ENCODE measurements at regions not wholly inside any gene's neighbourhood (a gene's known extent, or its start where the extent isn't known, plus 50 kb on each side); places are given as distances from the start of the nearest gene placed in this dataset.

- DNase-seq = no peak
These were observed 113.5 kb downstream of the RIPK4 start for GRCh38 chr21:41653243-41653953.

- no peak for DNase-seq
These were observed 115.0 kb downstream of the RIPK4 start for GRCh38 chr21:41651830-41652229.

- no peak for DNase-seq
These were observed 115.4 kb downstream of the RIPK4 start for GRCh38 chr21:41651406-41651805.

GRCh38 chr21:41650526-41651145 lies 116.2 kb downstream of the RIPK4 start:
- no peak for DNase-seq

GRCh38 chr21:41648591-41649031 lies 118.2 kb downstream of the RIPK4 start:
- no peak for DNase-seq

- DNase-seq = no peak
These were observed 118.9 kb downstream of the RIPK4 start for GRCh38 chr21:41647806-41648561.

GRCh38 chr21:41643246-41643966 lies 123.4 kb downstream of the RIPK4 start:
- DNase-seq = no peak

- no peak for DNase-seq
These were observed 124.8 kb downstream of the RIPK4 start for GRCh38 chr21:41641821-41642701.

- no peak for DNase-seq
These were observed 125.4 kb downstream of the RIPK4 start for GRCh38 chr21:41641510-41641815.

GRCh38 chr21:41640748-41641509 lies 125.9 kb downstream of the RIPK4 start:
- DNase-seq = no peak

- DNase-seq = no peak
These were observed 127.1 kb downstream of the RIPK4 start for GRCh38 chr21:41639766-41640165.

GRCh38 chr21:41639336-41639735 lies 127.5 kb downstream of the RIPK4 start:
- DNase-seq = no peak

GRCh38 chr21:41638201-41638790 lies 128.6 kb downstream of the RIPK4 start:
- DNase-seq = no peak

GRCh38 chr21:41636636-41637630 lies 129.0 kb upstream of the TMPRSS2 start:
- no peak for DNase-seq

GRCh38 chr21:41635874-41636273 lies 127.9 kb upstream of the TMPRSS2 start:
- DNase-seq = no peak

GRCh38 chr21:41634858-41635257 lies 126.9 kb upstream of the TMPRSS2 start:
- DNase-seq = no peak

GRCh38 chr21:41634211-41634694 lies 126.3 kb upstream of the TMPRSS2 start:
- no peak for DNase-seq

GRCh38 chr21:41633627-41634026 lies 125.7 kb upstream of the TMPRSS2 start:
- no peak for DNase-seq

Data from renal pelvis (tissue), 1 donor.